ENCODE measurements at regions not wholly inside any gene's neighbourhood (a gene's known extent, or its start where the extent isn't known, plus 50 kb on each side); places are given as distances from the start of the nearest gene placed in this dataset.
"Not testable (repeated sequence)": the region's sequence is repeated elsewhere in the genome, so short reads cannot be mapped to it uniquely, and the experiment has no call there.

DNA sequence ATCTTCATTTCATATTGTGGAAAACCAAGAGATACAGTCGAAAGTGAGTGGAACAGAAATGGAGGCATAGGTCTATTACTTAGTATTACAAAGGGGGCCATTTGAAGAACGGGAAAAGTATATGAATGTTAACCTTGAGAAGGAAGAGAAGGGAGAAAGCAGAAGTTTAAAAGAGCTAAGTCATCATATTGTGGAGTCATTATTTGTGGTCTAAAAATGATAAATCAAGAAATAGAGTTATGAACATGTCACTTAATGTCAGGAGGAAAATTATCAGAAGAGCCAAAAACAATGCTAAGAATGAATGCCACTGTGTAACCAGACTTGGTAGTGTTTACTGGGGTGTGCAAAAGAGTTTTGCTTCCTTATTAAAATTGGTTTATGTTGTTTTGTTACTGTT, 589.5 kb upstream of the LCORL start:
- no peak for DNase-seq

DNA sequence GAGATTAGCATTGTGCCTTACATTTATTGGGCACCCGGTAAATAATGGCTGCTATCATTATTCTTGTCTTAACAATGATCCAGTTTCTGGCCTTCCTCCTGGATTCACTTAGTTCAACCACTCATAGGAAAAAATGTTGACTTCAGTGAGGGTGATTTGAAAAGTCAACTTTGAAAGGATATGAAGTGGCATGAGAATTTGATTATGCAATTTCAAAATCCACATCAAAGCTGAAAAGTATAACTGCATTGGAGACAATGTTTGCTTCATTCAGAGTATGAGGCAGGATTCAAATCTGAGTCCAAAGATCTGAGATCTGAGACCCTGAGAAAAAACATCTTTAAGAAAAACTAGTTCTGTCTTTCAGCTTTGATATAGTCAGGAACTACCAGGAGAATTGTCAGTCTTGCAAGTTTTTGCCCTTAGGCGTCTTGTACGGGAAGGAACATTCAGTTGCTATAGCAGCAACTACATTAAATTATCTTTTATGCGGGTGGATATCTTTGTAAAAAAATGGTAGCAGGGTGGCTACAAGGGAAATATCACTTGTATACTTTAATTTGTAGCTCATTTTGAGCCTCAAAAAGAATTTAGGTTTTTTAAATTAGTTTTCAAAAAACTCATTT, 587.5 kb upstream of the LCORL start:
- no peak for DNase-seq

DNA sequence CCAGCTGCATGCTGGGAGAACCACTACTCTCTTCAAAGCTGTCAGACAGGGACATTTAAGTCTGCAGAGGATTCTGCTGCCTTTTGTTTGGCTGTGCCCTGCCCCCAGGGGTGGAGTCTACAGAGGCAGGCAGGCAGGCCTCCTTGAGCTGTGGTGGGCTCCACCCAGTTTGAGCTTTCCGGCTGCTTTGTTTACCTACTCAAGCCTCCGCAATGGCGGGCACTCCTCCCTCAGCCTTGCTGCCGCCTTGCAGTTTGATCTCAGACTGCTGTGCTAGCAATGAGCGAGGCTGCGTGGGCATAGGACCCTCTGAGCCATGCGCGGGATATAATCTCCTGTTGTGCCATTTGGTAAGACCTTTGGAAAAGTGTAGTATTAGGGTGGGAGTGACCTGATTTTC, 581.1 kb upstream of the LCORL start:
- not testable (repeated sequence) for DNase-seq

GRCh38 chr4:18593297-18594002, 571.9 kb upstream of the LCORL start:
- peak; percentile 40 for DNase-seq

DNA sequence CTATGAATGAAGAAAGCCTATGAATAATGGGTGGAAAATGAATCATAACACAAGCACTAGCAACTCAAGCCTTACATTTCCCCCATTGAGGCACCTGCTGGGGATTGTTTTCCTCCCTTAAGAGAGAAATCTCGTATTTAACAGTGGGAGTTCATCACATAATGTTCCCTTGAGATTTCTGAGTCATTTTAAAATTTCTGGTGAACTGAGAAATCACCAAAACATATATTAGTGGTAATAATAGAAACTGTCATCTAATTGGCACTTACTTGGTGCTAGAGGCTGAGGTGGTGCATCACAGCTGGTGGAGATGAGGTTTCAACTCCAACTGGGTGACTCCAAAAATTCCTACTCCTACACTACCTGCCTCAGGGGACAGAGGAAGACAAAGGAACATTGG, 561.3 kb upstream of the LCORL start:
- no peak for DNase-seq

DNA sequence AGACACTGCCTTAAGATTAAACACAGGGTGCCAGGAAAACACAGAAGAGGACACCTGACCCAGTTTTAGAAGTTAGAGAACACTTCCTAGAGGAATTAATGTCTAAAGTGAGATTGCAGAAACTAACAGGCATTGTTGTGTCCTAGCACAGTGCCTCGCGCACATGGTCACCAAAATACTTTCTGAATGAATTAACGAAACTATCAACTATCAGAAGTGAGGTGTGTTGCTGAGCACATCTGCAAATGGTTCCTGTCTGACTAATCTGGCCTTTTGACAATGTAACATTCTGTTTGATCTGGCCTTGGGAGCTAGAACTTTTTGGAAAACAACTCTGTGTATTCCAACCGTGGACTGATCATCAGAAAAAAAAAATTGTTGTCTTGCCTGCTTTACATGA, 556.8 kb upstream of the LCORL start:
- no peak for DNase-seq

DNA sequence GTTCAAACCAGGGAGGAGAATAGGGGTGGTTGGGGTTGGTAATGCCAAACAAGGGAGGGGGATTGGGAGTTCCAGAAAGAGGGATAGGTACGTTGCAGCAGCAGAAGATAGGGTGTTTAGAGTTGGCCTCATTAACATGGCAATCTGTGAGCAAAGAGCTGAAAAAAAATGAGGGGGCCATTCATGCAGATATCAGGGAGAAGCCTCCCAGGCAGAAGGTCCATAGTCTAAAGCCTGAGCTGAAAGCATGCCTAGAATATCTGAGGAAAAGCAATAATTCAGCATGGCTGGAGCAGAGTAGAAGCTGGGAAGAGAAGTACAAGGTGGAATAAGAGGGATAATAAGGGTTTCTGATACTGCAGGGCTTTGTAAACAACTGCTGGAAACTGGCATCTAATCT, 550.9 kb upstream of the LCORL start:
- no peak for DNase-seq

- no peak for DNase-seq
Measured at GRCh38 chr4:18571301-18571761, 549.8 kb upstream of the LCORL start.

GRCh38 chr4:18570370-18570769, 548.8 kb upstream of the LCORL start:
- no peak for DNase-seq

DNA sequence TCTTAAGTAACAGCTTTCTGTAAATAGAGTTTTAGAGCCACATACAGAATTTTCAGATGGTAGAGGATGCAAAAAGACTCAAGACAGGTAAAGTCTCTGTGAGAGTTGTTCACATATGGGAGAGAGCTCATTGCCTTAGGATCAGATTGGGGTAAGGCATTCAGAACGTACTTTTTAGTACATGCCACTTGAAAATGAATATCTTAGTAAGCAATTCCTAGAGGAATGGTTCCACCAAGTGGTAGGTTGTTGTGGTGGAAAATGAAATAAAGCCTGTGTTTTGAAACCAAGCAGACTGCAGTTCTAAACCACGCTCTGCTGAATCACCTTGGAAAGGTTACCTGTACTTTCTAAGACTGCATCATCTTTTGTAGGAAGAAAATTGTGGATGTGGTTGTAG, 547.0 kb upstream of the LCORL start:
- no peak for DNase-seq

GRCh38 chr4:18566970-18567799, 545.6 kb upstream of the LCORL start:
- DNase-seq: no peak

GRCh38 chr4:18559492-18559891, 537.9 kb upstream of the LCORL start:
- no peak for DNase-seq

DNA sequence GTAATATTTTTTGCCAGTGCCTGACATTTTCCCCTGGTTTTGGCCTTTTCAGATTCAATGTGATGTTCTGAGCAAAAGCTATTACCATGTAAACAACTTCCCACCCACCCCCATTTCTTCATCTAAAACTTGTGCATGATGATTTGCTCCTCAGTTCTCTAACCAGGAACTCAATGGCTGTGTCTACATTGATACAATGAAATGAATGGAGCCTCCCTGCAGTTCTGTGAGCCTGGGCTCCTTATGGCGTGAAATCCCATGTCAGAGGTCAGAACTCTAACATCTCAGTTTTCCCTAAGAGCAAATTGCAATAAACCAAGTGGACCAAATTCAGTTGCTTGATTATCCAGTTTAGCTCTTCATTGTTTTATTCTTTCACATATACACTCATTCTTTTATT, 534.8 kb upstream of the LCORL start:
- no peak for DNase-seq

GRCh38 chr4:18540349-18540748, 518.8 kb upstream of the LCORL start:
- no peak for DNase-seq

- DNase-seq: no peak
Measured at GRCh38 chr4:18538121-18538520, 516.6 kb upstream of the LCORL start.

DNA sequence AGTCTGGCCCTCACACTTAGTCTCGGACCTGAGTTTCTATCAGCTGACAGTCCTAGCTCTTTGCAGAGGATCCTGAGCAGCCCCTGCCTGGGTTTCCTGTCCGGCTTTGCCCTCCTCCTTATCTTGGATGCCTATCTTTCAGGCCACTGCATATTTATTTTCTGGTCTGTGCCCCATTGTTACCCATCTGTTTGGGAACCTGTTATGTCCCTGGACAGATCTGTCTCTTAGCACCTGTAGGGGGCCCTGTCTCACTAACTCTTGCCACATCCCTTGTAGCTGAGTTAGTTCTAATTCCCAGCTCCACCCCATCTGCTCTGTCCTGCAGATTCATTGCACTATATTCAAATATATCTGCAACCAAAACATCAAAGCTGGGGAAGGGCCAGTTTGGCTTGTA, 514.9 kb upstream of the LCORL start:
- no peak for DNase-seq

GRCh38 chr4:18535948-18536347, 514.4 kb upstream of the LCORL start:
- no peak for DNase-seq

DNA sequence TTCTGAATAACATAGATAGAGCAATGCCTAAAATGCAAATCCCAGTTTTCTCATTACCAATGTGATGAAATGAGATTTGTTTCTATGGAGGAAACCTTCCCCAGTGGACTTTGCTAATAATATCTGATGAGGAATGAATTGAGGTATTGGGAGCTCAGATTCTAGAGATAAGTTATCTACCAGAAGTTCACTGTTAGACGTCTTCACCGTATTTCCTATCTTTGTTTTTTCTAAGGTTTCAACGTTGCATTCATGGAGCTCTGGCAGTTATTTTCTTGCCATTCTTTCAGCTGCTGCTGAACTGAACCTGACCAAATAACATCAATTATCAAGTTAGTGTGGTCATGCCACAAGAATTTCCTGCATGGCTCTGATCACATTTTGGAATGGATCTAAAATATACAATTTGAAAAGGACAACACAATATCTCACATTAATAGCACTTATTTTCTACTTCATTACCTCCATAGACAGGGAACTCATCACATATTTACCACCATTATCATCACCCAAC, 511.8 kb upstream of the LCORL start:
- DNase-seq: no peak

DNA sequence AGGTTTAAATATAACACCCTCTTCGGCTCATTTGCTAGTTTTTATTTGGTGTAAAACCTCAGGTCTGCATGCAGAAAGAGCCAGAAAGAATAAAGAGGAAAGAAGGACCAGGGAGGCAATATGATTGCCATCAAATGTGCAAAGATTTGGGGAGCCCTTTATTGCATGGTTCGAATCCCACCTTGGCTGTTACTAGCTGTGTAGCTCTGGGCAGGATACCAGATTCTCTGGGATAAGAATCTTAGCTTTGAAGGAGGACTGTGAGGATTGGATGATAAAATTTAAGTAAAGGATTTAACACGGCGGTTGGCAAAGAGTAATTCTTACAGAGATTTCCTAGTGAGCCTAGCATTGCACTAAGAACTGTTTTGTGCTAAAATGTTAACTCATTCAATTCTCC, 510.2 kb upstream of the LCORL start:
- DNase-seq: no peak

GRCh38 chr4:18529482-18529881, 507.9 kb upstream of the LCORL start:
- no peak for DNase-seq

- DNase-seq: no peak
Measured at GRCh38 chr4:18524667-18525066, 503.1 kb upstream of the LCORL start.

GRCh38 chr4:18518098-18518497, 496.5 kb upstream of the LCORL start:
- DNase-seq: no peak

- DNase-seq: no peak
Measured at GRCh38 chr4:18513861-18514260, 492.3 kb upstream of the LCORL start.

GRCh38 chr4:18512718-18513117, 491.2 kb upstream of the LCORL start:
- no peak for DNase-seq
